Stromal cell of bone marrow (primary cell): ENCODE measurements at regions not wholly inside any gene's neighbourhood (a gene's known extent, or its start where the extent isn't known, plus 50 kb on each side); places are given as distances from the start of the nearest gene placed in this dataset.
A peak's percentile ranks its signal among the peaks of the same experiment; 100 is the strongest.
"Not testable (repeated sequence)": the region's sequence is repeated elsewhere in the genome, so short reads cannot be mapped to it uniquely, and the experiment has no call there.

Source experiments
- DNase-seq: peaks from one replicate; pipeline ENCODE4 v3.0.0-alpha.2; 2012; ENCODE audit warnings: low read depth

DNA sequence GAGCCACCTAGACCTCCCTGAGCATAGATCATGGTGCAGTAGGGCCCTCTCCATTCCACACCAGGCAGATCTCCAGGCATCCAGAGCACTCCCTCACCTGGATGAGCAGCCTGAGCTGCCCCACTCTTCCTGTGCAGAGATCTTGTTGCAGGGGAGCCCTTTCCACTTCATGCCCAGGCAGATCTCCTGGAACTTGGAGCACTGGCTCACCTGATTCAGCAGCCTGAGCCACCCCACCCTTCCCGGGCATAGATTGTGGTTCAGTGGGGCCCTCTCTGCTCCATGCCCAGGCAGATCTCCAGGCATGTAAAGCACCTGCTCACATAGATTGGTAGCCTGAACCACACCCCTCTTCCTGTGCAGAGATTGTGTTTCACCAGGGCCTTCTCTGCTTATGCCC lies 78.0 kb downstream of the SEC16B start:
- no peak for DNase-seq

DNA sequence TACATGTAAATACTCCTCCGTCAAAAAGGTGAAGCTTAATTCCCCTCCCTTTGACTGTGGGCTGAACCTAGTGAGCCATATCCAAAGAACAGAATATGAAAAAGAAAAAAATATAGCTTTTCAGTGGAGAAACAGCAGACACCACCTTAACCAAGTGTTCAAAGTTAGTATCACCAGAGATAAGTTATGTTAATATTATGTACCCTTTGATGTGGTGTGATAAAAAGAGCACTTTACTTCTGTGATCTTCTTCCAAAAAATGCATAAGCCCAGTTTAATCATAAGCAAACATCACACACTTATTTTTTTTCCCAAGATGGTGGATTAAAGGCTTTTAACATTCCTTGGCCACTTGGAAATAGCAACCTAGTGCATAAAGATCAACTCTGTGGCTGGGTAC lies 79.4 kb downstream of the SEC16B start:
- no peak for DNase-seq

DNA sequence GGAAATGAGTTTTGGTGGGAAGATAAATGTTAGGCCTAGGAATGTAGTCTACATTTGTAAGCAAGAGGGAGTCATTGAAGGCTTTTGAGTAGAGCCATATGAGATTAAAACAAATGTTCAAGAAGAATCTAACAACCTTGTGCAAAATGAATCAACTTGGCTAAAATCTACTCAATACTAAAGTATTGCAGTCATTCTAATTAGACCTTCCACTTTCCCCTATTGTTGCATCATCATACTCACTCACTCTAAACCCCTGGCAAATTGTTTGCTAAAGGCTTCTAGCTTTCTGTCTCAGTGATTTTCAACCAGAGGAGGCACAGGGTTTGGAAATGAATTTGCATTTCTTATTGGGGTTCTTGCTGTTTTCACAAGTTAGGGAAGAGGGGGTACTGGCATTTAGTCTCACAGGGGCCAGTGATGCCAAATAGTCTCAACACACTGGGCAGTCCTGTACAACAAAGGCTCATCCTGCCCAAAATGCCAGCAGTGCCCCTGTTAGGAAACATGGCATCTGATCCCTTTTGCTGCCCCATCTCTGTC lies 85.3 kb downstream of the SEC16B start:
- no peak for DNase-seq

DNA sequence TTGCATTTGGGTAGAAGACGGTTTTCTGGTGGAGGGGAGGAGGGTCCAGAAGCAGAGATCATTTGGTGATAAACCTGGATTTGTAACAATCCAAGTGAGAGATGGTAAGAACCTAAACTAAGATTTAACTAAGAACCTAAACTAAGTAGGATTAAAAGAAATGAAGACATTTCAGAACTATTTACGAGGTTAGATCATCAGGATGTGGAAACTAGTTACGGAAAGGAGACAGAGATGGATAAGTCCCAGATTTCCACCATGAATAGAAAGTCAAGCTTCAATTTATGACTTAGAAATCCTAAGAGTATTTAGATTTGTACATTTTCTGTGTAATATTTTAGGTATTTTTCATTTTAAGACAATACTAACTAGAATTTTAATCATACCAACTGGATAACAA lies 86.3 kb downstream of the SEC16B start:
- DNase-seq, result no peak

DNA sequence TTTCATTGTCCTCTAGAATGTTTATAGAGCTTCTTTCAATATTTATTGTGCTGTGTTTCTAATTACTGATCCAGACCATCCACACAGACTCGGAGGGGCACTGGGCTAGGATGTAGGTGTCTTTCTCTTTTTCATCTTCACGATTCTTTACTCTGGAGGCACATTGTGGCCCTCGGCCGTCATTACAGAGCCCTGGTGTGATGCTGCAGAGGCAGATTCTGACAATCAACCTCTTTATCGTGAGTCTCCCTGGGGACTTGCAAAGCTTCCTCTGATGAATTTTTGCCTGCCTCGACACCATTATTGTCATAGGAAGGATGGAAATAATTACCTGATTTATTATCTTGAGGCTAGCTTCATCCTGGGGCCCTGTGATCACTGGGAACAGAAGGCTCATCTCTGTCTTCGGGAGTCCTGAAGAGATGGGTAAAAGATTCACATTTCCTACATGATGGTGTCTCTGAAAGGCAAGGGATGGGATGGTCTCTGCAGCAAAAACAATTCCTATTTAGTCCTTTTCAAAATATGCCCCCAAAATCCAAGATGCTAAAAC lies 89.4 kb downstream of the SEC16B start:
- no peak for DNase-seq

DNA sequence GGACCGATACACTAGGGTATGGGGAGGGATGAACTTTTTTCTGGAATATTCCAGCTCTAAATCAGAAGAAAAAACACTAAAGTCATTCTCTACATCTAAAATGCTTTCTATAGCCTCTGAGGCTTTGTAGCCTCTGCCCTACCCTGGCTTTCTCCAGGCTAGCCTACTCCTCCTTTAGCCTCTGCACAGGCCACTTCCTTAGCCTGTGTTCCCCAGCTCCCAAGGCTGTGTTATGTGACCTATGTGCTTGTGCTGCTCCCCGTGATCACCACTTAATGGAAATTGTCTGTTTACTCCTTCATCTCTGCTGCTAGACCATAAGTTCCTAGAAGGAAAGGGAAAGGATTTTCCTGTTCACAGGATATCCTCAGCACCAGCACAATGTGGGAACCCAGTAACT lies 92.8 kb downstream of the SEC16B start:
- no peak for DNase-seq

DNA sequence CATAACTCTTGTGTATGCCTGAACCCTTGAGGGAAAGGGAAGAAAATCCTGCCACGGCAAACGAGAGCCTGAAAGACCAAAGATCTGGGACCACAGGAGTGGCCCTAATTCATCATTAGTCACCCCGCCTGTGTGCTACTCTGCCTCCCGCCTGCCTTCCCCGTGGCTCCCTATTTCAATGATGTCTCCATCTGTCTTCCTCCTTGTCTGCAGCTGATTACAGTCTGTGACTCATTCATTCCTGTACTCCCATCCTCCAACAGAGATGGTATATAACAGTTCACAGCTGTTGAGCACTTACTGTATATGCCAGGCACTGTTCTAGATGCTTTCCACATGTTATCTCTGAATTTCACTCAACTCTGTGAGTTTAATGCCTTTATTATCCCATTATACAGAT lies 96.6 kb downstream of the SEC16B start:
- DNase-seq, result peak; percentile 65

DNA sequence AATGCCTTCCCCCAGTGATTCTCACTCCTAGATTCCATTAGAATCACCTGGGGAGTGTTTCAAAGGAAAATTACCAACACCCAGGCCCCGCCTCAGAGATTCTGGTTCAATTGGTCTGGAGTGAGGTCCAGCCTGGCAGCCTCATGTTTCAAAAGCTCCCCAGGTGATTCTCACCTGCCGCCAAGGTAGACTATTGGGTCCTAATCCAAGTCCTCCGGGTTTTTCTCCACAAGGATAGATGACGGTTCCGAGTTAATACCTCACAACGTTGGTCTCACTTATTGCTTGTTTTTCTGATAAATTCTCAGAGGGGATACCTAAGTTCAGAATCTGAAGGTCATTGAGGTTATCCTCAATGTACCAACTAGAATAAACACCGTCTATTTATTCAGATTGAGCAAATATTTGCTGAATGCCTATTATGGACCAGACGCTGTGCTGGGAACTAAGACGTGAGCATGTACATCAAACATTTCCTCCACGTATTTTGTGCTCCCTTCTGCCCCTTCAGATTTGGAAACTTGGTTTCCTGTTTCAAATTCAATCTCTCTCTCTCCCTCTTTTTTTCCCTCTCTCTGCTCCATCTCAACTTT lies 97.5 kb downstream of the SEC16B start:
- DNase-seq, result no peak

DNA sequence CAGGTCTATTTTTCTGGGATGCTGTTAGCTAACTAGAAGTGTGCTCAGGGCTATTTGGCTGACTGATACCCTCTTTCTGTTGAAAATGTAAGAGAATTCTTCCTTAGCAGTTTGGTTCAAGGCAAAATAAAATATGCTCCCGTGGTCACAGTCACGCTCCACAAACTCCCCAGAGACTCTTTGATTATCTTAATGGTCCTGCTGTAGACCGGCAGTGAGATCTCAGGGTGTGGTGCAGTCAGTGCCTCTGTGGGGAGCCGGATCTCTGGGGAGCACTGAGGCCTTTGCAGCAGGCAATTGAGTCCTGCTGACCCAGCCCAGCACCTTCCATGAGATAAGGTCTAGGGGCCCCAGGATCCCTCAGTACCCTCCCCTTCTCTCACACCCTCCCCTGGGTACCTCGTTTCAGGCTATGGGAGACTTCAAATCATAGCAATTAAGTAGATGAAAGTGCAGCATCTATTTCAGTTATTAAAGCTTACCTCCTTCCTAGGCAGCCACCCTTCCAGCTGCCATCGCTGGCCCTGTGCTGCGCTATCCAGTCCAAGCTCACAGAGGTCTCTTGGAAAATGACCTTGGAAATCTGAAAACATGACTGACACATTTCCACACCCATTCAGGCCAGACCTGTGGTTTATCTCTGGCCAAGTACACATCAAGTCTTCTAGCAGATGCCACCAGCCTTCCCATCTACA lies 98.1 kb downstream of the SEC16B start:
- DNase-seq, result no peak

DNA sequence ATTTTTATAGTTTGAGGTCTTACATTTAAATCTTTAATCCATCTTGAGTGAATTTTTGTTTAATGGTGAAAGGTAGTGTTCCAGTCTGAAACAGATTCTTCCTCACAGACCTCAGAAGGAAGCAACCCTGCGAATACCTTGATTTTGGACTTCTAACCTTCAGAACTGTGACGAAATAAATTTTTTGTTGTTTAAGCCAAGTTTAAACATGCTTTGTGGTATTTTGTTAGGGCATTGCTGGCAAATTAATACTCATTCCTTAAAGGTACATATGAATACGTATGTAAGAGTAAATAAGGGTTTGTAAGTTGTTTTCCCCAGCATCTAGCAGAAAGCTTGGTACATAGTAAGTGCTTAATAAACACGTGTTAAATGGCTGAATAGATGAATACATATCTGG lies 100.3 kb downstream of the SEC16B start:
- DNase-seq, result no peak

DNA sequence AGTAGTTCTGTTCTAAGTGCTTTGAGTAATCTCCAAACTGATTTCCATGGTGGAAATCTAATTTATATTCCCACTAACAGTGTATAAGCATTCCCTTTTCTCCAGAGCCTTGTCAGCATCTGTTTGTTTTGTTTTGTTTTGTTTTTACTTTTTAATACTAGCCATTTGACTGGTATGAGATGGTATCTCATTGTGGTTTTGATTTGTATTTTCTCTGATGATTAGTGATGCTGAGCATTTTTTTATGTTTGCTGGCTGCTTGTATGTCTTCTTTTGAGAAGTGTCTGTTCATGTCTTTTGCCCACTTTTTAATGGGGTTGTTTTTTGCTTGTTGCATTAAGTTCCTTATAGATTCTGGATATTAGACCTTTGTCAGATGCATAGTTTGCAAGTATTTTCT lies 100.8 kb downstream of the SEC16B start:
- not testable (repeated sequence) for DNase-seq

DNA sequence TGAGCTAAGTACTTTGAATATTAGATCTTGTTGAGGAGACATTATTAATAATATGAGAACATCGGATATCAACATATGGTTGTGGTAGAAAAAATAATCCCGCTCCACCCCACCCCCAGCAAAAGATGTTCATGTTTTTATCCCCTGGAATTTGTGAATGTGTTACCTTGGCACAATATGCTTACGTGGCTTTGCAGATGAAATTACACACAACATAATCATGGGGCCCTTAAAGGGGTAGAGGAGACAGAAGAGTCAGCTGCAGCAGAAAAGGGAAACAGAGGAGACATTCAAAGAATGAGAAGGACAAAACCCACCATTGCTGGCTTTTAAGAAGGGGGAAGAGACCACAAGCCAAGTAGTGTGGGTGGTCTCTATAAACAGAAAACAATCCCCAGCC lies 104.1 kb downstream of the SEC16B start:
- no peak for DNase-seq

DNA sequence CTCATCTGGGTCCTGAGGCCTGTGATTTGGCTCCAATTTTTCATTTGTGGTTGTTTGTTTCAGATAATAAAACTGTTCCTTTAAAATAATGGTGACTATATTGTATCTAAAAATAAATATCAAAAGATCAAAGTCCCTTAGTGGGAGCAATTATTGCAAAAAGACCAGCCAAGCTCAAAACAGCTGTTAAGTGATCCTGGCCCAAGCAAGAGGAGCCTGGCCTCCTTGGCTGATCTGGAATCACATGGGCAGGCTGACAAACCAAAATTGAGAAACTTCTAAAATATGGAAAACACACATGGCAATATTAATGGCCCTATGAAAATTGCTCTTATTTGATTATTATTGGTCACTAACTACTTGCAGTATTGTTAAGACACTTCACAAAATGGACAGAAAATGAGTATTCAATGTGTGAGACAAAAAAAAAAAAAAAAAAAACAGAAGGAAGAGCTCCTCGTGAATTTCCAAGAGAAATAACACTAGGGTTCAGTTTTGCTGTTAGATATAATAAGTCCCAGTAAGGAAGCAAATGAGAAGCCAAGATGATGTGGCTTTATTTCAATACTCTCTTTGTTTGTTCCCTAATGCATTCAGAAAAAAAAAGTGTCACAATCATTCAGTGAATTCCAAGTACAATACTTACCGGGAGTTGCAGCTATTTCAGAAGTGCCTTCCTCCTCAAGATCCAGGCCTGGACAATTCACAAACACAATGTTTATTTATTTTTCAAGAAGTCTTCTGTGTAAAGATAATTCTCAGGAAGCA lies 105.1 kb downstream of the SEC16B start:
- no peak for DNase-seq

DNA sequence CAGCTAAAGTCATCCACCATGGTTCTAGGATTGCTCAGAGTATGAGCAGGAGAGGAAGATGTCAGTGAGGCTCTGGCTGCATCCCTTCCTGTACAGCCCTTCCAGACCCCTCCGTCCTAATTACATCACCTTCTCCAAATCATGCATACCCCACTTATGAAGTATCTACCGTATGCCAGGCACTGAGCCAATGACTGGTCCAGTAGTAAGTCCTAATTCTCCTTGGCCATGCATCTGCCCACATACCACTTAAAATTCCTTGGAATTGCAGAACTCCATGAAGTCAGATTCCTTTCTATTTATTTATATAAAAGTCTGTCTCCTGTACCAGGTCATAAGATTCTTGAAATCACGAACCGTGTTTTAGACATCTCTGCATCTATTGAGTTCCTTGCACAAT lies 106.1 kb downstream of the SEC16B start:
- no peak for DNase-seq

DNA sequence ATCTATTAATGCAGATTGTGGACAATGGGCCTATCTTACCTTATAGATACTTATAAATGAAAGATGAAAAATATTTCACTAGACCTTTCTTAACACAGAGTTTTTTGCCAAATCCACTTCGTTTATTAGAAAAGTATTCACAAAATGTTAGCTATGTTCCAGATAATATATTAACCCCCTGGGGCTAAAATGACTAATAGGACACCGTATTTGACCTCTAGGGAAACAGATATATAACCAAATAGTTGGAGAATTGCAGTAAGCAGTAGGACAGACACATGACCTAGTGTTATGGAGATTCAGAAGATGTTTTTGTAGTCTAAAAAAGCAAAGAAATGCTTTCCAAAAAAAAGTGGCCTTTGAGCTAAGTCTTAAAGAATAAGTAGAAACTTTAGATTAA lies 106.9 kb downstream of the SEC16B start:
- no peak for DNase-seq

DNA sequence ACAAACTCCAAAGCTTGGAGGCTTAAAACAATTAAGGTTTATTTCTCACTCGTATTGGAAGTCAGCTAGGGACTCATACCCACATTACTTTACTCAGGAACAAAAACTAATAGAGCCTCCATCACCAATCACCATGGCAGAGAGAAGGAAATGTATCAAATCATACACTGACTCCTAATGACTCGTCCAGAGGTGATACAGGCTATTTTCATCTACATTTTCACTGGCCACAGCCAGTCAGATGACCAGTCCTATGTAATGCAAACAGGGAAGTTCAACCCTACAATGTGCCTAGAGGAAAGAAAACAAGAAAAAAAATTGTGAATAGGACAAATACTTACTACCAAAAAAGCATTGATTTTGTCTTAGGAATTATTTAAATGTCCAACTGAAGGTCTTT lies 110.3 kb downstream of the SEC16B start:
- DNase-seq, result no peak

DNA sequence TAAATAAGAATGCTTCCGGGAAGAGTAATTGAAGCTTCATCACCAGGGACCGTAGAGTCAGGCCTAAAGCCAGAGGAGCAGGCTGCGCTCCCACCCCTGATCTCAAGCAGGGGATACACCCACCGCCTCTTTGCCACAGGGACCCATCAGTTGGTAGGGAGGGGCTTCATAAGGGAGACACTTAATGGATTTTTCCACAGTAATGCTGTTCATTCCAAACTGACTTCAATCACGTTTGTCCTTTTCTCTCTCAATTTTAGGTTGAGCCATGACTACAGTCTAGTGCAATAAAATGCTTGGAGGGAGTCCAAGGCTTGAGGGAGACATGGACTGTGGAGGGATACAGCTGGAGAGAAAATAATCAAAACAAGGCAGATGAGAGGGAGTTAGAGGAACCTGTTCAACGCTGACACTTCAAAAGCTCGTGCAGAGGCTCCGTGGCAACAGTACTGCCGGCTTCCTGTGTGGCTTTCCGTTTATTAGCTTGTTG lies 111.5 kb downstream of the SEC16B start:
- DNase-seq, result peak; percentile 20

DNA sequence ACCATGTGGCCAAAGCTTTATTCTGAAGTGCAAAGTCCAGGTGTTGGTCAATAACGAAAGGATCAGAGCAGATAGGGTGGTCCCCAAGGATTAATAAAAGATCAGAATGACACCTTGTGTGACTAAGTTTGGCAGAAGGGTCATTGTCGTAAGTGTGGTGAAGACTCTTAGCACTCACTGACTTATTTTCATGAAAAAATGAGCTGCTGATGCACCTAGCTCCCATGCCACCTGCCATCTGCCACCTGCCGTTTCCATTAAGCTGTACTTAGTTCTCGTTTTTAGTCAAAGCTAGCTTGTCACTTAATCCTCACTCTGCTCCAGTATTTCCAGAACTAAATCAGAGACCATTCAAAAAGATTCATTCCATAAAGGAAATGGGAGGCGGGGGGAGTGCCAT lies 112.6 kb downstream of the SEC16B start:
- DNase-seq, result no peak

DNA sequence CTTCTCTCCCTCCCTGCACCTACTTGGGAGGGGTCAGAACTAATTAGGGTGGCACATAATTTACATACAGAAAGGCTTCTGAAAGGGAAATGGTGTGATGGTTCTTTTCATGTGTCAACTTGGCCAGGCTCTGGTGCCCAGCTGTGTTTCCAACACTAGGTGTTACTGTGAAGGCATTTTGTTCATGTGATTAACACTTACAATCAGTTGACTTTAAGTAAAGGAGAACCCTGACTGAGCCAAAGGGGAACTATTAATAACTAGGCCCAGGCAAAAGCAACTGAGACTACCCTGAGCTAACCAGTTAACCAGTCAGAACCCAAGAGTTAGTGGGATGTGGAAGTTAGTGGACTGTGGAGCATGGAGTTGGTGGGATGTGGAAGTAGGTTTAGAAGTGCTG lies 114.9 kb downstream of the SEC16B start:
- DNase-seq, result no peak

DNA sequence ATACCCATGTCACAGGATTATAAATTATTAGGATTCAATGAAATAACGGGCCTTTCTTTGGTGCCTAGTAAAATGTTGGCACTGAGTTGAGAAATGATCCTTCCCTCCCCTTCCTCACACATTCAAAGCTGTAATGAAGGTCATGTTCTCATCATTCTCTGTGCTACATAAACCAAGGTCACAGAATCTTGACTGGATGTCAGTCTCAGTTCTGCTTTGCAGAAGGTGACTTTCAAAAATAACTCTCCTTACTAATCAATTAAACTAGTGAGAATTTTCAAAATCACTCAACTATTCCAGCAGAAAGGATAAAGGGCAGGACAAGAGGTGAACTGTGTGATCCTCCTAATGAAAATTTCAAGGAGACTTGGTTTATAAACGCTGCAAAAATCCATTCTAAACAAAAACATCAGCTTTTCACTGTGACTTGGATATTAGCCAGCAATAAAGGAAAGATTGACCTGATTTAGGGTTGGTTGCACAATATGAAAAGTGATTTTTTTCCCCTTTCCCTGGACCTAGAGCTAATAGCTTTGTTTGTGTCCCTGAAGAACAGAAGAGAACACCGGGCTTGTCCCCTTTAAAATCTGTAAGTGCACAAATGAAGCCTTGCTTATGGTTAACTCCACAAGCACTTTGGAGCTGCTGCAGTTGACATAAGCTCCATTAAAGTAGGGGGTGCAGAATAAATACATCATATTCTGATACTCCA lies 120.1 kb downstream of the SEC16B start:
- DNase-seq, result no peak

DNA sequence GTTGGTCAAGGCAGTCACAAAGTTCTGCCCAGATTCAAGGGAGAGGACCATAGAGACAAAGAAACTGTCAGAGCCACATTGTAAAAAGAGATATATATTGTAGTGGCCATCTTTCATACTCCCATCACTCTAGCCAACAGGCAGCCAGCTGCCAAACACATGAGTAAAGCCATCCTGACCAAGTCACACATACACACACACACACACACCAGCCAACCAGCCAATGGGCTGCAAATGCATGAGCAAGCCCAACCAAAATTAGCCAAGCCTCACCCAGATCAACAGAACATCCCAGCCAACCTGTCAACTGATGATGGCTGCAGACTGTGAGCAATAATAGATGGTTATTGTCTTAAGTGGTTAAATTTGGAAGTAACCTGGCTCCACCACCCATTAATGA lies 120.7 kb downstream of the SEC16B start:
- DNase-seq, result peak; percentile 31

DNA sequence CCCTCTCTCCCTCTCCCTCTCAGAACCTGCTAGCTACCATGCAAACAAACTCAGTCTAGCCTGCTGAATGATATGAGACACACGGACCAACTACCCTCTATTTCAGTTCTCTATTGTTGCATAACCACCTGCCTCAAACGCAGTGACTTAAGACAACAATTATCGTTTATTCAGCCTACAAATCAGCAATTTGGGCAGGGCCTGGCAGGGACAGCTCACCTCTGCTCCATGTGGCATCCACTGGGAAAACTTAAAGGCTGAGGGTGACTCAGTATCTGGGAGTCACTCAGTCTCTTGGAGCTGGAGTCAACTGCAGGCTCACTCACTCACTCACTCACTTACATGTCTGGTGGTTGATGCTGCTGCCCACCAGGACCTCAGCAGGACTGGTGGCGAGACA lies 121.3 kb downstream of the SEC16B start:
- no peak for DNase-seq
